ENCODE measurements at regions not wholly inside any gene's neighbourhood (a gene's known extent, or its start where the extent isn't known, plus 50 kb on each side); places are given as distances from the start of the nearest gene placed in this dataset.

DNA sequence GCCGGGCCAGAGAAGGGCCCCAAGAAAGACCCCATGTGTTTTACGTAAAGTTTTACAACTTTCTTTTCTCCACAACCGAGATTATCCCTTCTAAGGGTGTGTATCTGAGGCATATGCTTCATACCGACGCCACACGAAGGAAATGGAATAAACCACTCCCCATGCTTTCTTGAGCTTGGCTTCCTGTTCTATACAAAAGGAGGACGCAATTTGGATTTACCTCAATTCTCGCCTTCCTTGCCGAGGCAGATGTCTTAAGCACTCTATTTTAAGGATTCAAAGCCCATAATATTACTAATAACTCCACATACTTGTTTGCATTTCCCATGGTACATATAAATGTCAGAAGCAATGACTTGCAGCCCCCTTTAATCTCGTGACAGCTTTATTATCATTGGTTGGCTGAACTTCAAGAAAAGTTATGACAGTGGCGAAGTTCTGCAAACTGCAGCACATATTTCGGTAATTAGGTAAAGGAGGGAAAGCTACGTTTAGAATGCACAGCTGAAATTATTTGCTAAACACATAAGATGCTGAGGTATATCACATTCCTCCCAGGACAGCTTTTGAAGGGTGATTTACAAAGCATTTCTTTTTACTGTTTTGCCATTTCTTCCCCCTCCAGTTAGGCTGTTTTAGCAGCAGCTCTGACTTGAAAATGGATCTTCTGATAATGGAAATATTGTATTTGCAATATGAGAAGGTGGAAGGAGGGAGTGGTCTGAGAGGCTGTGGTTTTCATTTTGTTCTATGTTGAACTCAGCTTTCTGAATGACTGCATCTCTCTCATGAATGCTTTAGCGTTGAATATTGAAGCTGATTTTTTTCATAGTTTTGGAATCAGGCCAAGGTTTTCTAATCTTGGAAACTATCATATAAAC is 330.5 kb downstream of the EPHA7 start:
- H3K4me3 ChIP-seq (ENCODE audit: low read depth, low read length), result no peak overlapping the region
- TF ChIP-seq POLR2A (IDR thresholded peaks at IDR 0.05; ENCODE audit: extremely low read depth, insufficient read length) (no peak), CTCF (IDR thresholded peaks at IDR 0.05; ENCODE audit: low read depth, low read length) (no peak), MYC (IDR thresholded peaks at IDR 0.05; ENCODE audit: low read depth, low read length) (no peak)
- TF ChIP-seq, protein P1, sequence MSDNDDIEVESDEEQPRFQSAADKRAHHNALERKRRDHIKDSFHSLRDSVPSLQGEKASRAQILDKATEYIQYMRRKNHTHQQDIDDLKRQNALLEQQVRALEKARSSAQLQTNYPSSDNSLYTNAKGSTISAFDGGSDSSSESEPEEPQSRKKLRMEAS (IDR thresholded peaks at IDR 0.05; ENCODE audit: low read depth, low read length), result no peak
- no peak for DNase-seq (ENCODE audit: low read depth)

- TF ChIP-seq POLR2A (IDR thresholded peaks at IDR 0.05; ENCODE audit: extremely low read depth, insufficient read length) (no peak), CTCF (IDR thresholded peaks at IDR 0.05; ENCODE audit: low read depth, low read length) (no peak), MYC (IDR thresholded peaks at IDR 0.05; ENCODE audit: low read depth, low read length) (no peak)
- TF ChIP-seq, protein P1 (IDR thresholded peaks at IDR 0.05; ENCODE audit: low read depth, low read length), result no peak
- H3K4me3 ChIP-seq (ENCODE audit: low read depth, low read length), result no peak overlapping the region
- DNase-seq (ENCODE audit: low read depth), result no peak
These were observed 331.8 kb downstream of the EPHA7 start for GRCh38 chr6:93087606-93088005.

DNA sequence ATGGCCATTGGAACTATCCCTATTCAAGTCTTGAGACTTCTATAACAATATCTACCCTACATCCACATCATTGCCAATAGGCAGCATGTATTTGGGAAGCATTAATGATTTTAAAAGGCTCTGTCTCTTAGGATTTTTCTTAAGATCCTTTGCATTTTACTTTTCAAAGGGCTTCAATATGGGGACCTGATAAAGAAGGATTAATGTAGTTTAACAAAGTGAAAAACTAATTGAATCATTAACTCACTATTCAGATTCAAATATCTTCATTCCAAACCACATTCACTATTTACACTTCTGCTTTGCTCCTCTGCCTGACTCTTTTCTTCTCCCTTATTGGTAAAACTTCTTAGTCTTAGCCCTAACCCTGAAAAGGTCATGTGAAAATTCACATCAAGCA is 333.0 kb downstream of the EPHA7 start:
- no peak for TF ChIP-seq MYC (IDR thresholded peaks at IDR 0.05; ENCODE audit: low read depth, low read length)
- TF ChIP-seq CTCF (IDR thresholded peaks at IDR 0.05; ENCODE audit: low read depth, low read length), result no peak
- no peak for TF ChIP-seq POLR2A (IDR thresholded peaks at IDR 0.05; ENCODE audit: extremely low read depth, insufficient read length)
- TF ChIP-seq, protein P1 (IDR thresholded peaks at IDR 0.05; ENCODE audit: low read depth, low read length), result no peak
- DNase-seq (ENCODE audit: low read depth), result no peak

DNA sequence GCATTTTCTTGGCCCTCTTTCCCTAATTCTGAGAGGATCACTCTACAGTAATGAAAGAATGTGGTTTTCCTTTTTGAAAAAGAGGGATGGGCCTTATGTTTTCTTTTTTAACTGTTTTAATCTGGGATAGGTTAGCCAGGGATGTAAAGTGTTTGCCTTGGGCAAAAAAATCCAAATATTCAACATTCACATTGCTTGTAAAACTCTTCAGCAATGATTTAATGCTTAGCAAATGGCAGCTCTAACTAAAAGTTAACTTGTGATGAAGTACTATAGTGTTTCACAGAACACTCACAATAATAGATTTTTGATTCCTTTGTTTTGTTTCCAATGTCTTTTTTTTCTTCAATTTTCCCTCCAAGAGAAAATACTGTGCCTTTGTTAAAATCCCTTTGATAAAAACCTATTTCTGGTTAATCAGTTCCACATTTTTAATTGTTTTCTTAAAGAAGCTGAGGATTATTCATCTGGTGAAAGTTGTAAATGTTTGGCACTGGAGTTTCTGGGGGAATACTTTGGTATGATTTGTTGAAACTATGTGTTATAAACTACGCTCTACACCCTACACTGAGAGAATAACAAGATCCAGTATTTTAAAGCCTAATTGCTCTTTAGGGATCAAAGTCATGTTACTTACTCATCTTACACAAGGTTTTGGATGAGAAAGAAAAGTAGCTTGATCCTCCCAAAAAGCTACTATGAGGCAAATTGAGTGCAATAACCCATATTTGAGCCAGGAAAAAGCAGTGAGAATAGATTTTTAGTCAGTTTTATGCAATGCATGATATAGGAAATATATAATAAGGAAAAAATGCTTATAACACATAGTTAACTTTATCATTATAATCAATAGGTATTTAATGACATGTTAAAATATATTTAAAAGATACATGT is 335.8 kb downstream of the EPHA7 start:
- TF ChIP-seq, protein P1 (IDR thresholded peaks at IDR 0.05; ENCODE audit: low read depth, low read length), result no peak
- TF ChIP-seq MYC (IDR thresholded peaks at IDR 0.05; ENCODE audit: low read depth, low read length) (no peak), CTCF (IDR thresholded peaks at IDR 0.05; ENCODE audit: low read depth, low read length) (no peak), POLR2A (IDR thresholded peaks at IDR 0.05; ENCODE audit: extremely low read depth, insufficient read length) (no peak)
- DNase-seq (ENCODE audit: low read depth), result no peak
- H3K4me3 ChIP-seq (ENCODE audit: low read depth, low read length), result no peak overlapping the region

More for the DNA sequence above, 333.0 kb downstream of the EPHA7 start:
- H3K4me3 ChIP-seq (ENCODE audit: low read depth, low read length), result no peak overlapping the region

- H3K4me3 ChIP-seq (ENCODE audit: low read depth, low read length), result no peak overlapping the region
- no peak for TF ChIP-seq POLR2A (IDR thresholded peaks at IDR 0.05; ENCODE audit: extremely low read depth, insufficient read length)
- TF ChIP-seq CTCF (IDR thresholded peaks at IDR 0.05; ENCODE audit: low read depth, low read length), result no peak
- no peak for TF ChIP-seq MYC (IDR thresholded peaks at IDR 0.05; ENCODE audit: low read depth, low read length)
- TF ChIP-seq, protein P1 (IDR thresholded peaks at IDR 0.05; ENCODE audit: low read depth, low read length), result no peak
- no peak for DNase-seq (ENCODE audit: low read depth)
These were observed 337.5 kb downstream of the EPHA7 start for GRCh38 chr6:93081901-93082300.
